NB4 (cell line): ENCODE measurements at regions not wholly inside any gene's neighbourhood (a gene's known extent, or its start where the extent isn't known, plus 50 kb on each side); places are given as distances from the start of the nearest gene placed in this dataset.

ENCODE experiments used
- DNase-seq: peaks from one replicate; pipeline ENCODE4 v3.0.0; 2010; ENCODE audit warnings: low read depth
- H3K4me3 ChIP-seq: one replicate; pipeline ENCODE4 v1.5.1; 2011; ENCODE audit warnings: mild to moderate bottlenecking, low read depth, low read length, moderate library complexity
- CTCF ChIP-seq: IDR thresholded peaks from one replicate; pipeline ENCODE4 v1.5.1; 2012; ENCODE audit warnings: low read depth, low read length
- MAX ChIP-seq: IDR thresholded peaks from 2 replicates; pipeline ENCODE4 v1.6.1; 2011; ENCODE audit warnings: low read depth, low read length
- MYC ChIP-seq: IDR thresholded peaks from 2 replicates; pipeline ENCODE4 v1.6.1; 2011; ENCODE audit warnings: low read depth, low read length
- POLR2A ChIP-seq: IDR thresholded peaks from 2 replicates; pipeline ENCODE4 v1.6.1; 2011; ENCODE audit warnings: mild to moderate bottlenecking; ENCODE audit not compliant: insufficient read length; ENCODE audit errors: extremely low read depth

DNA sequence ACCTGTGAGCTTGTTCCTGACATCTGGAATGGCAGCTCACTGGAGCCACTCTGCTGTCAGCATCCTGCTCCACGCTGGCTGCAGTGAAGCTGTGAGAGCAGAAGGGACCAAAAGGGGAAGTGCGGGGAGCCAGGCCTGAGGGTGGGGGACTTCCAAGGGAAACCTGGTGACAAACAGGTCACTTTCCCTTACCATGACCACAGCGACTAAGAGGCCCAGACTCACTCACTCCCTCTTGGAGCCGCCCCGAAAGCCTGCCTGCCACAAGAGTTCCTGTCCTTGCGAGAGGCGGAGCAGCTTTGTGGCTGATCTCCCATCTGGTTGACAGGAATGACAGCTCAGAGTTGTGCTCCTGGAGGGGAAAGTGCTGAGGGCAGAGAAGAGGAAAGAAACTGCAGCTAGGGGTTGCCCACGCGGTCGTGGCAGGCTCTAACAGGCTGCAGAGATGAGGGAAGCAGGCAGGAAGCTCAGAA, 183.8 kb upstream of the NTM start:
- DNase-seq, result peak; percentile 46
- H3K4me3 ChIP-seq, result no peak overlapping the region
- TF ChIP-seq MAX, result no peak
- TF ChIP-seq CTCF, result no peak
- TF ChIP-seq MYC, result no peak
- no peak for TF ChIP-seq POLR2A

DNA sequence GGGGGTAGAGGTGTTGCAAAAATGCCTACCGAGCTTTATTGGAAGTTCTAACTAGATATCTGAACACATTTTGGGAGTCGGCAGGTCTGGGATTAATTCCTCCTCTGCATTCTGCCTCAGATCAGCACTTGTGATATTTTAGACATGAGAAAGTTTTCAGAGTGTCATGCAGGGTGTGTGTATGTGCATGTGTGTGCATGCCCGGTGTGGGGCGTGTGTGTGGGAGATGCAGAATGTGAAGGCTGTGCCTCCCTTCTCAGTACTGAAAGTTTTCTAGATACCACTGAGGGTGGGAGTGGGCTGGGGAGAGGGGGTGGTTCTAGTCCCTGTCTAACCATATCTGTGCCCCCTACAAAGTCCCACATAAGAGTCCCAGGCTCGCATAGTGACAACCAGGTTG, 180.0 kb upstream of the NTM start:
- H3K4me3 ChIP-seq, result no peak overlapping the region
- no peak for TF ChIP-seq POLR2A
- no peak for TF ChIP-seq MYC
- TF ChIP-seq MAX, result no peak
- no peak for TF ChIP-seq CTCF

DNA sequence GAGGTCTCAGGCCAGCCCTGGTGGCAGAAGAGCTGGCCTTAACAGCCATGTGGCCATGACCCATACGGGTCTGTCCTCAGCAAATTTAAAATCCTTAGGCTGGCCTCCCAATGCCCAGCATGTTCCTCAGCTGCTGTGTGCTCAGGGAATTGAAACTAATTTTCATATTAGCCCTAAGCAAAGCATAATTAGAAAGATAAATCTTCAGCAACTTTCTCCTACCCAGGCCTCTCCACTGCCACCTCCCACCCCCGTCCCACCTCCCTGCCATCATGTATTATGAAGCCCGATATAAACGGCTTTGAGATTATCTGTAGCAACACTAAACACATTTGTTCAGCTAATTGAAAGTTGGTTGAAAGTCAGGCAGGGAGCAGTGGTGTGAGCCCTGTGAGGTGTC, 178.8 kb upstream of the NTM start:
- no peak overlapping the region for H3K4me3 ChIP-seq

More for the DNA sequence above, 180.0 kb upstream of the NTM start:
- no peak for DNase-seq

GRCh38 chr11:131192628-131193027, 177.8 kb upstream of the NTM start:
- TF ChIP-seq CTCF (no peak), MYC (no peak), MAX (no peak), POLR2A (no peak)
- no peak for DNase-seq
- H3K4me3 ChIP-seq, result no peak overlapping the region

More for the DNA sequence above, 178.8 kb upstream of the NTM start:
- TF ChIP-seq MAX (no peak), MYC (no peak), CTCF (no peak), POLR2A (no peak)
- no peak for DNase-seq

DNA sequence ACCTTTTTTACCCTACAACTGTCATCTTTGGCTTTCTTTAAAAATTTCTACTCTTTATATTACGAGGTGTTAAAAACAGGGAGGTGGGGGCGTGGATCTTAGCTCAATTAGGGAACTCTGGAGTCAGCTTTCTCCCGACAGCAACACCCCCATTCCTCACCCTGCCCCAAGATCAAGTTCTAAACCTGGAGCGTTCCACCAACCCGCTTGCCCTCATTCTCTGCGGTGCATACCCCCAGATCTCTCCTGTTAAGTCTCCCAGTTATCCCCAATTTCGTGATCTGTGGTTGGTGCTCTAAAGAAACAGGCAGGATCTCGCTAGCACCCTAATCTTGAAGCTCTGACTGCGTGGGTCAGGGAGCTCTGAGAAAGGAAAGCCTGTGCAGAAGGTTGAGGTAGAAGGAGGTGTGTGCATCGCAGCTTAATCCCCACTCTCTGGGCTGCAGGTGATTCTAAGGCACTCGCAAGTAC, 177.3 kb upstream of the NTM start:
- H3K4me3 ChIP-seq, result no peak overlapping the region
- TF ChIP-seq MAX (no peak), POLR2A (no peak), MYC (no peak), CTCF (no peak)
- DNase-seq, result no peak

GRCh38 chr11:131194726-131195125, 175.7 kb upstream of the NTM start:
- H3K4me3 ChIP-seq, result no peak overlapping the region
- no peak for TF ChIP-seq MYC
- TF ChIP-seq POLR2A, result no peak
- no peak for TF ChIP-seq MAX
- TF ChIP-seq CTCF, result no peak
- no peak for DNase-seq
